GM23338 (cell line): ENCODE measurements at regions not wholly inside any gene's neighbourhood (a gene's known extent, or its start where the extent isn't known, plus 50 kb on each side); places are given as distances from the start of the nearest gene placed in this dataset.

Source experiments
- ATAC-seq: fragments of 200-7000 bp; cut with Tn5 transposase; 3 replicates; pipeline ENCODE4 v1.9.1; 2020
- DNase-seq: peaks from one replicate; pipeline ENCODE4 v3.0.0-alpha.2; 2015; ENCODE audit warnings: low spot score
- H2AFZ ChIP-seq: fragments of 200-600 bp; sonication (generic); 2 replicates; pipeline ENCODE4 v1.8.0; 2016; ENCODE audit warnings: antibody characterized with exemption, mild to moderate bottlenecking, moderate library complexity
- H3F3A ChIP-seq: fragments of 200-600 bp; sonication (generic); replicated peaks from 2 replicates; pipeline ENCODE4 v1.8.0; 2017; ENCODE audit warnings: antibody characterized with exemption, mixed run types, low read depth
- H3K27ac ChIP-seq: fragments of 200-600 bp; sonication (generic); 2 replicates; pipeline ENCODE4 v1.6.1; 2016; ENCODE audit warnings: low read depth
- H3K27me3 ChIP-seq: fragments of 200-600 bp; sonication (generic); 2 replicates; pipeline ENCODE4 v1.8.0; 2016; ENCODE audit warnings: mild to moderate bottlenecking, mixed run types, moderate library complexity; ENCODE audit not compliant: insufficient read depth
- H3K36me3 ChIP-seq: fragments of 200-600 bp; sonication (generic); 2 replicates; pipeline ENCODE4 v1.8.0; 2016; ENCODE audit warnings: mild to moderate bottlenecking; ENCODE audit not compliant: insufficient read depth
- H3K4me1 ChIP-seq: fragments of 200-600 bp; sonication (generic); 2 replicates; pipeline ENCODE4 v1.8.0; 2016; ENCODE audit warnings: mild to moderate bottlenecking, moderate library complexity; ENCODE audit not compliant: insufficient read depth
- H3K4me2 ChIP-seq: fragments of 200-600 bp; sonication (generic); 2 replicates; pipeline ENCODE4 v1.7.1; 2017; ENCODE audit warnings: mixed run types
- H3K4me3 ChIP-seq: fragments of 200-600 bp; sonication (generic); 2 replicates; pipeline ENCODE4 v1.6.1; 2016; ENCODE audit warnings: mixed run types
- H3K79me2 ChIP-seq: fragments of 200-600 bp; sonication (generic); replicated peaks from 2 replicates; pipeline ENCODE4 v1.8.0; 2017; ENCODE audit warnings: mild to moderate bottlenecking; ENCODE audit not compliant: insufficient read depth
- H3K9me2 ChIP-seq: fragments of 200-600 bp; sonication (generic); 2 replicates; pipeline ENCODE4 v1.8.0; 2017; ENCODE audit not compliant: insufficient read depth
- H4K20me1 ChIP-seq: fragments of 200-600 bp; sonication (generic); replicated peaks from 2 replicates; pipeline ENCODE4 v1.8.0; 2017; ENCODE audit warnings: mild to moderate bottlenecking; ENCODE audit not compliant: insufficient read depth
- H3K27ac Mint-ChIP-seq: 2 replicates; pipeline ENCODE4 v1.8.0; 2020; ENCODE audit warnings: inconsistent platforms, mild to moderate bottlenecking, moderate library complexity, mixed read lengths
- H3K27me3 Mint-ChIP-seq: 3 replicates; pipeline ENCODE4 v1.8.0; 2022; ENCODE audit warnings: low read depth, mild to moderate bottlenecking, moderate library complexity, mixed read lengths, inconsistent platforms; ENCODE audit not compliant: insufficient read depth, poor library complexity
- H3K36me3 Mint-ChIP-seq: 3 replicates; pipeline ENCODE4 v1.8.0; 2021; ENCODE audit warnings: low read depth, mild to moderate bottlenecking, inconsistent platforms, moderate library complexity, mixed read lengths
- H3K4me1 Mint-ChIP-seq: 3 replicates; pipeline ENCODE4 v1.8.0; 2020; ENCODE audit warnings: mild to moderate bottlenecking, inconsistent platforms, mixed read lengths
- H3K4me3 Mint-ChIP-seq: 3 replicates; pipeline ENCODE4 v1.8.0; 2021; ENCODE audit warnings: moderate library complexity, mild to moderate bottlenecking, inconsistent platforms, mixed read lengths
- H3K9me3 Mint-ChIP-seq: 3 replicates; pipeline ENCODE4 v1.8.0; 2020; ENCODE audit warnings: moderate library complexity, mild to moderate bottlenecking, inconsistent platforms, mixed read lengths
- CTCF ChIP-seq, 2 experiments: fragments of 200-600 bp in 1 of 2; sonication (generic) in 1 of 2; conservative IDR thresholded peaks; 2 replicates each; pipeline versions ENCODE4 v1.5.1 to v1.6.1; 2016 to 2017; ENCODE audit warnings: antibody characterized with exemption in 2 of 2, low read depth in 2 of 2, mild to moderate bottlenecking in 2 of 2, moderate library complexity in 1 of 2
- EZH2 ChIP-seq: fragments of 200-600 bp; sonication (generic); IDR thresholded peaks from one replicate; pipeline ENCODE4 v1.8.0; 2017; ENCODE audit warnings: antibody characterized with exemption, mild to moderate bottlenecking, low read depth; ENCODE audit not compliant: unreplicated experiment
- EZH2phosphoT487 ChIP-seq: fragments of 200-600 bp; sonication (generic); IDR thresholded peaks from one replicate; pipeline ENCODE4 v1.8.1; 2018; ENCODE audit warnings: antibody characterized with exemption; ENCODE audit not compliant: unreplicated experiment
- NANOG ChIP-seq: IDR thresholded peaks from 2 replicates; pipeline ENCODE4 v1.6.1; 2016; ENCODE audit warnings: antibody characterized with exemption, borderline replicate concordance
- POLR2AphosphoS5 ChIP-seq: IDR thresholded peaks from 2 replicates; pipeline ENCODE4 v1.6.1; 2016; ENCODE audit warnings: antibody characterized with exemption, low read depth
- STAT1 ChIP-seq: IDR thresholded peaks from one replicate; pipeline ENCODE4 v1.6.1; 2016; ENCODE audit warnings: antibody characterized with exemption; ENCODE audit not compliant: unreplicated experiment
- ZNF462 ChIP-seq: fragments of 250-450 bp; sonication (Bioruptor Pico); IDR thresholded peaks from 2 replicates; pipeline ENCODE4 v1.5.0; 2020; ENCODE audit warnings: mild to moderate bottlenecking, moderate library complexity

GRCh38 chr1:60184521-60184920 lies 111.0 kb upstream of the C1orf87 start:
- H3K27ac ChIP-seq = no peak overlapping the region
- Mint-ChIP-seq H3K27me3 (no peaks in the 10 kb centered on the region), H3K27ac (no peak overlapping the region), H3K4me1 (no peaks in the 10 kb centered on the region), H3K36me3 (peaks cover 18% of the 10 kb centered on the region; the same call in 2 of the 3 replicates), H3K4me3 (no peak overlapping the region), H3K9me3 (peaks cover 52% of the 10 kb centered on the region)
- no peak overlapping the region for H3K4me2 ChIP-seq
- no peak overlapping the region for H2AFZ ChIP-seq
- H3F3A ChIP-seq = no peaks in the 10 kb centered on the region
- no peak overlapping the region for H3K4me3 ChIP-seq
- H3K79me2 ChIP-seq = no peaks in the 10 kb centered on the region
- H3K27me3 ChIP-seq = no peaks in the 10 kb centered on the region
- 0 out of 2 replicates have a peak, but pooled peaks cover 6% of the 10 kb centered on the region for H3K9me2 ChIP-seq
- H3K4me1 ChIP-seq = no peaks in the 10 kb centered on the region
- DNase-seq = no peak
- no peak for ATAC-seq
- H4K20me1 ChIP-seq = no peaks in the 10 kb centered on the region
- TF ChIP-seq CTCF (conservative IDR thresholded peaks at IDR 0.05; ENCODE audit: low read depth in 2 of 2) = no peak
- TF ChIP-seq EZH2phosphoT487 = no peak
- peaks cover 5% of the 10 kb centered on the region; the same call in 1 of the 2 replicates for H3K36me3 ChIP-seq

- Histone ChIP-seq H3K79me2 (no peaks in the 10 kb centered on the region), H2AFZ (no peak overlapping the region), H4K20me1 (no peaks in the 10 kb centered on the region), H3K4me1 (no peaks in the 10 kb centered on the region), H3K4me3 (no peak overlapping the region), H3K27ac (no peak overlapping the region), H3K4me2 (no peak overlapping the region), H3K36me3 (no peaks in the 10 kb centered on the region), H3F3A (no peaks in the 10 kb centered on the region), H3K27me3 (no peaks in the 10 kb centered on the region), H3K9me2 (no peaks in the 10 kb centered on the region)
- Mint-ChIP-seq H3K4me3 (no peak overlapping the region), H3K36me3 (no peaks in the 10 kb centered on the region), H3K9me3 (no peaks in the 10 kb centered on the region), H3K27me3 (no peaks in the 10 kb centered on the region), H3K27ac (no peak overlapping the region), H3K4me1 (no peaks in the 10 kb centered on the region)
- no peak for ATAC-seq
- no peak for DNase-seq
- no peak for TF ChIP-seq EZH2
- TF ChIP-seq ZNF462 (CRISPR knock-in tag) = no peak
- TF ChIP-seq POLR2AphosphoS5 = no peak
- no peak for TF ChIP-seq EZH2phosphoT487
- no peak for TF ChIP-seq NANOG
- TF ChIP-seq STAT1 = no peak
- TF ChIP-seq CTCF (conservative IDR thresholded peaks at IDR 0.05; ENCODE audit: low read depth in 2 of 2) = no peak
These were observed 100.3 kb upstream of the C1orf87 start for GRCh38 chr1:60173729-60174505.
